ENCODE measurements at regions not wholly inside any gene's neighbourhood (a gene's known extent, or its start where the extent isn't known, plus 50 kb on each side); places are given as distances from the start of the nearest gene placed in this dataset.
A peak's percentile ranks its signal among the peaks of the same experiment; 100 is the strongest.

- TF ChIP-seq, protein P1, sequence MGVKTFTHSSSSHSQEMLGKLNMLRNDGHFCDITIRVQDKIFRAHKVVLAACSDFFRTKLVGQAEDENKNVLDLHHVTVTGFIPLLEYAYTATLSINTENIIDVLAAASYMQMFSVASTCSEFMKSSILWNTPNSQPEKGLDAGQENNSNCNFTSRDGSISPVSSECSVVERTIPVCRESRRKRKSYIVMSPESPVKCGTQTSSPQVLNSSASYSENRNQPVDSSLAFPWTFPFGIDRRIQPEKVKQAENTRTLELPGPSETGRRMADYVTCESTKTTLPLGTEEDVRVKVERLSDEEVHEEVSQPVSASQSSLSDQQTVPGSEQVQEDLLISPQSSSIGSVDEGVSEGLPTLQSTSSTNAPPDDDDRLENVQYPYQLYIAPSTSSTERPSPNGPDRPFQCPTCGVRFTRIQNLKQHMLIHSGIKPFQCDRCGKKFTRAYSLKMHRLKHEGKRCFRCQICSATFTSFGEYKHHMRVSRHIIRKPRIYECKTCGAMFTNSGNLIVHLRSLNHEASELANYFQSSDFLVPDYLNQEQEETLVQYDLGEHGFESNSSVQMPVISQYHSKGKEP (CRISPR knock-in tag; IDR thresholded peaks at IDR 0.05) = no peak
- no peak for TF ChIP-seq FUBP1 (CRISPR knock-in tag; IDR thresholded peaks at IDR 0.05; ENCODE audit: borderline replicate concordance)
- no peak for TF ChIP-seq MBNL3 (CRISPR knock-in tag; conservative IDR thresholded peaks at IDR 0.05)
- TF ChIP-seq ESRRA (CRISPR knock-in tag; IDR thresholded peaks at IDR 0.05; ENCODE audit: low read depth) = no peak
- no peak for TF ChIP-seq HES4 (CRISPR knock-in tag; IDR thresholded peaks at IDR 0.05; ENCODE audit: borderline replicate concordance)
These were observed 280.1 kb downstream of the PREX1 start (continued) for GRCh38 chr20:48547664-48548063.

DNA sequence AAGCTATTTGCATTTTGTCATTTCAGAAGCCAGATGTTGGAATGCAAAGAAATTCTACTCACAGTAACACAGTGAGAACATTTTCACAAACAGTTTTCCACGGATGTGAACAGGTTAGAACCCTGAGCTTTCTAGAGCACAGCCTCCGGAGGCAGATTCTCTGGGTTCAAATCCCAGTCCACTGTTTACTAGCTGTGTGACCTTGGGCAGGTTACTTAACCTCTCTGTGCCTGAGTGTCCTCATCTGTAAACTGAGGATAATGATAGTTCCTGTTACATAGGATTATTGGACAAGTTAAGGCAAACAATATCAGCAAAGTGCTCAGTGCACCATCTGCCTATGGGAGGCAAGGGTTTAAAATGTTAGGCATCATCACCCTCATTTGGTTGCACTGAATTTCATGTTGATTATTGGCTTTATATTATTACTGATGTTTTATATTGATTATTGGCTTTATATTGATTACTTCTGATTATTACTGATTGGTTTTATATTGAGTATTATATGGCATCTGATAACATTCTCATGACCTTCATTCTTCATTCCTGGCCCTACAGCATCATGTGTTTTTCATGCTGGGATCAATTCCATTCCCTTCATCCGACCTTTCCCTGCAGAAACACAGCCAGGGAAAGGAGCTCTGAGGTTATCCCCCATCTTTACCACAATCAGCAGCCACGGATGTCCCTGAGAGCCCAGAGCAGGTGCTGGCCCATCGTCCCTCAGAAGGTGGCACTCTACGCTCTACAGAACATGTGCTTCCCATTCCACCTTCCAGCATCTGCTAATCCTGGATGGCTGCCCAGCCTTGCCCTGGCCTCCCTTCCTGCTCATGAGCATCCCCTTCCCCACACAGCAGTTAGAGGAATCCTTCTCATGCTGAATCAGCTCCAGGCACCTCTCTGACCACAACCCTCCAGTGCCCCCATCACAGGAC lies 283.1 kb downstream of the PREX1 start:
- ChIA-PET CTCF (ENCODE audit: low intra/inter-chr PET ratio, low total read pairs) (no interaction called here), POLR2A (no interaction called here)
- 9% methylated on average over 6 of the region's 6 CpGs for WGBS (ENCODE audit: low lambda C conversion rate)
- H3K9ac ChIP-seq (ENCODE audit: insufficient read depth, low read depth, low read length) = no peak overlapping the region
- intact Hi-C loops (cut with micrococcal nuclease; ENCODE audit: unreplicated experiment) (no loop called here), in situ Hi-C loops (cut with HindIII; ENCODE audit: extremely low pct_ligation_motif_present, low pct_unique_long_range_greater_than_20kb) (no loop called here)
- H3K36me3 ChIP-seq (replicated peaks in 1 of 2; ENCODE audit: control insufficient read depth in 1 of 2, insufficient read depth in 2 of 2, low read length in 2 of 2) = no peaks in the 10 kb centered on the region
- no peak overlapping the region for H3K27ac ChIP-seq (ENCODE audit: extremely low read length, insufficient read depth, low read length)
- BruUV-seq (replicated peaks) = no TSS peak
- H4K20me1 ChIP-seq (ENCODE audit: insufficient read depth, low read length) = no peaks in the 10 kb centered on the region
- peak; percentile 62 for ATAC-seq
- H3K27me3 ChIP-seq (ENCODE audit: control insufficient read depth in 1 of 2, insufficient read depth in 2 of 2, low read length in 2 of 2) = peaks cover 0 to 10% of the 10 kb centered on the region in 2 experiments; a peak in 2 of 5 replicates
- no peaks in the 10 kb centered on the region for H3K79me2 ChIP-seq (ENCODE audit: insufficient read depth, low read length)
- no peak for DNase-seq (ENCODE audit: low spot score)
- H3K9me3 ChIP-seq (ENCODE audit: low read length) = no peaks in the 10 kb centered on the region
- H2AFZ ChIP-seq (ENCODE audit: low read length) = no peak overlapping the region
- no peak overlapping the region for H3K4me3 ChIP-seq (replicated peaks in 1 of 3; ENCODE audit: insufficient read depth in 1 of 3, low read depth in 2 of 3, low read length in 3 of 3)
- no peaks in the 10 kb centered on the region for H3K4me1 ChIP-seq (ENCODE audit: insufficient read depth, low read length)
- H3K4me2 ChIP-seq (ENCODE audit: low read depth, low read length) = no peak overlapping the region
- FAIRE-seq = no peak
- TF ChIP-seq ZNF75D (CRISPR knock-in tag; IDR thresholded peaks at IDR 0.05; ENCODE audit: borderline replicate concordance) (no peak), ZNF768 (CRISPR knock-in tag; IDR thresholded peaks at IDR 0.05) (peak; percentile 72; the same call in 1 of the 2 replicates), AFF4 (CRISPR knock-in tag; IDR thresholded peaks at IDR 0.05) (no peak), STAG1 (CRISPR knock-in tag; IDR thresholded peaks at IDR 0.05) (peak; percentile 54), ZSCAN31 (CRISPR knock-in tag; IDR thresholded peaks at IDR 0.05; ENCODE audit: low read depth) (no peak), IRF1 (CRISPR knock-in tag; IDR thresholded peaks at IDR 0.05; ENCODE audit: low read depth) (no peak)
- TF ChIP-seq, protein P2, sequence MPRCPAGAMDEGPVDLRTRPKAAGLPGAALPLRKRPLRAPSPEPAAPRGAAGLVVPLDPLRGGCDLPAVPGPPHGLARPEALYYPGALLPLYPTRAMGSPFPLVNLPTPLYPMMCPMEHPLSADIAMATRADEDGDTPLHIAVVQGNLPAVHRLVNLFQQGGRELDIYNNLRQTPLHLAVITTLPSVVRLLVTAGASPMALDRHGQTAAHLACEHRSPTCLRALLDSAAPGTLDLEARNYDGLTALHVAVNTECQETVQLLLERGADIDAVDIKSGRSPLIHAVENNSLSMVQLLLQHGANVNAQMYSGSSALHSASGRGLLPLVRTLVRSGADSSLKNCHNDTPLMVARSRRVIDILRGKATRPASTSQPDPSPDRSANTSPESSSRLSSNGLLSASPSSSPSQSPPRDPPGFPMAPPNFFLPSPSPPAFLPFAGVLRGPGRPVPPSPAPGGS (CRISPR knock-in tag; IDR thresholded peaks at IDR 0.05) = no peak
